Epithelial cell of proximal tubule (primary cell): ENCODE measurements at regions not wholly inside any gene's neighbourhood (a gene's known extent, or its start where the extent isn't known, plus 50 kb on each side); places are given as distances from the start of the nearest gene placed in this dataset.
"Not testable (repeated sequence)": the region's sequence is repeated elsewhere in the genome, so short reads cannot be mapped to it uniquely, and the experiment has no call there.

ENCODE experiments used
- DNase-seq: peaks from one replicate; pipeline ENCODE4 v3.0.0-alpha.2; 2011; ENCODE audit warnings: low read depth
- H3K4me3 ChIP-seq: 2 replicates; pipeline ENCODE4 v1.5.1; 2011; ENCODE audit warnings: low read depth, mild to moderate bottlenecking, low read length
- TF ChIP-seq, protein P1 (sequence below): conservative IDR thresholded peaks from 2 replicates; pipeline ENCODE4 v1.5.1; 2012; ENCODE audit warnings: low read depth, mild to moderate bottlenecking, low read length

DNA sequence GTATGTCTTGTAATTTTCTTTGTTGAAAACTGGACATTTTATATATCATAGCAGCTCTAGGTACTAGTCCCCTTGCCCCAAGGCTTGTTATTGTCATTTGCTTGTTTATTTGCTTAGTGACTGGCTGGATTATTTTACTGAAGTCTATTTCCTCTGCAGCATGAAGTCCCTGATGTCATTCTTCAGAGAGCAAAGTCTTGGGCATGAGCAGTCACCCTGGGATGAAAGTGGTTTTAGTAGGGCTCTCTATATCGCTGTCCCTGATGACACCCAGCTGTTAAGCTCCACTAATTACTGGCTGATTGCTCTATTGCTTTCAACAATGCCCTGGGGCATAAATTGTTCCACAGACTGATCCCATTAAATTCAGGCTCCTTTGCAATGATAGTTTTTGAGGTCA is 113.5 kb upstream of the USP9X start:
- H3K4me3 ChIP-seq, result no peak overlapping the region
- TF ChIP-seq, protein P1, sequence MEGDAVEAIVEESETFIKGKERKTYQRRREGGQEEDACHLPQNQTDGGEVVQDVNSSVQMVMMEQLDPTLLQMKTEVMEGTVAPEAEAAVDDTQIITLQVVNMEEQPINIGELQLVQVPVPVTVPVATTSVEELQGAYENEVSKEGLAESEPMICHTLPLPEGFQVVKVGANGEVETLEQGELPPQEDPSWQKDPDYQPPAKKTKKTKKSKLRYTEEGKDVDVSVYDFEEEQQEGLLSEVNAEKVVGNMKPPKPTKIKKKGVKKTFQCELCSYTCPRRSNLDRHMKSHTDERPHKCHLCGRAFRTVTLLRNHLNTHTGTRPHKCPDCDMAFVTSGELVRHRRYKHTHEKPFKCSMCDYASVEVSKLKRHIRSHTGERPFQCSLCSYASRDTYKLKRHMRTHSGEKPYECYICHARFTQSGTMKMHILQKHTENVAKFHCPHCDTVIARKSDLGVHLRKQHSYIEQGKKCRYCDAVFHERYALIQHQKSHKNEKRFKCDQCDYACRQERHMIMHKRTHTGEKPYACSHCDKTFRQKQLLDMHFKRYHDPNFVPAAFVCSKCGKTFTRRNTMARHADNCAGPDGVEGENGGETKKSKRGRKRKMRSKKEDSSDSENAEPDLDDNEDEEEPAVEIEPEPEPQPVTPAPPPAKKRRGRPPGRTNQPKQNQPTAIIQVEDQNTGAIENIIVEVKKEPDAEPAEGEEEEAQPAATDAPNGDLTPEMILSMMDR, result no peak
- DNase-seq, result no peak

DNA sequence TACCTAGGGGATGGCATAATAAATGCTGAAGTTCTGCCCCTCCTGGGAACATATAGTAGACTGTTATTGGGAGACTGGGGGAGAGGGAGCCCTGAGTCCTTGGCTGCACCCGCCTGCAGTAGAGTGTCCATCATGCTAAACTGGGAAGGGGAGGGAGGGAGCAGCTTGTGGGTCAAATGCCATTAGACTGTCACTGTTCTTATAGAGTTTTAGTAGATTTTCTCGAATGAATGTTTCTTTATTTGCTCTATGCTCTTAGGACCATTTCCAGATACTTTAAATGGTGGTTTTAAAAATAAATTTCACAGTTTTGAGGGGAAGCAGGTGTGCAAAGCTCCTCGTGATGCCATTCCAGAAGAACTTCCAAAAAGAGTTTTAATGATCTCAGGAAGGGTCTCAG is 111.6 kb upstream of the USP9X start:
- H3K4me3 ChIP-seq, result no peak overlapping the region
- TF ChIP-seq, protein P1, result no peak
- DNase-seq, result no peak

DNA sequence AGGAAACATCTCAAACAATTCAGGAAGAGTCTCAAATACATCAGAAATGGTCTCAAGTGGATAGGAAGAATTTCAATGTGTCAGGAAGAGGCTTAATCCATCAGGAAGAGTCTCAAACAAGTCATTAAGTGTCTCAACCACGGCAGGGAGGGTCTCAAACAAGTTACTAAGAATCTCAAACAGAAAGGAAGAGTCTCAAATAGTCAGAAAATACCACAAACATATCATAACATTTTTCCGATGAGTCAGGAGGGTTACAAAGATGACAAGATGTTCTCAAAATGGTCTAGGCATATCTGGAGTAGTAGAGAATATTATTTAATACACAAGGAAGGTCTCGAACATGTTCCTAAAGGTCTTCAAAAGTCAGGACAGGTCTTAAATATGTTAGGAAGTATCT is 109.3 kb upstream of the USP9X start:
- TF ChIP-seq, protein P1, result no peak
- no peak overlapping the region for H3K4me3 ChIP-seq
- DNase-seq, result no peak

DNA sequence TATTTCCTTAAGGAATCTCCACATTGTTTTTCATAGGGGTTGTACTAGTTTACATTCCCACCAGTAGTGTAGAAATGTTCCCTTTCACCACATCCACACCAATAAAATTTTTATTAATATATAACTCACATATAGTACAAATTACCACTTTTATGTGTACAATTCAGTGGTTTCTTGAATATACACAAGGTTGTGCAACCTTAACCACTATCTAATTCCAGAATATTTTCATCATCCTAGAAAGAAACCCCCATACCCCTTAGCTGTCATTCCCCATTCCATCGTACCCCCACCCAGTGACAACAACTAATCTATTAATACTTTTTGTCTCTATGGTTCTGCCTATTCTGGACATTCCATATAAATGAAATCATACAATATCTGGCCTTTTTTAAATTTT is 108.3 kb upstream of the USP9X start:
- TF ChIP-seq, protein P1, result no peak
- H3K4me3 ChIP-seq, result no peak overlapping the region
- no peak for DNase-seq

DNA sequence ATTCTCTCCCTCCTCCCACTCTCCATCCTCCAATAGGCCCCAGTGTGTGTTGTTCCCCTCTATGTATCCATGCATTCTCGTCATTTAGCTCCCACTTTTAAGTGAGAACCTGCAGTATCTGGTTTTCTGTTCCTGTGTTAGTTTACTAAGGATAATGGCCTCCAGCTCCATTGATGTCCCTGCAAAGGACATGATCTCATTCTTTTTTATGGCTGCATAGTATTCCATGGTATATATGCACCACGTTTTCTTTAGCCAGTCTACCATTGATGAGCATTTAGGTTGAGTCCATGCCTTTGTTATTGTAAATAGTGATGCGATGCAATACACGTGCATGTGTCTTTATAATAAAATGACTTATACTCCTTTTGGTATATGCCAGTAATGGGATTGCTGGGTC is 100.3 kb upstream of the USP9X start:
- TF ChIP-seq, protein P1, result no peak
- H3K4me3 ChIP-seq, result no peak overlapping the region
- DNase-seq, result no peak

DNA sequence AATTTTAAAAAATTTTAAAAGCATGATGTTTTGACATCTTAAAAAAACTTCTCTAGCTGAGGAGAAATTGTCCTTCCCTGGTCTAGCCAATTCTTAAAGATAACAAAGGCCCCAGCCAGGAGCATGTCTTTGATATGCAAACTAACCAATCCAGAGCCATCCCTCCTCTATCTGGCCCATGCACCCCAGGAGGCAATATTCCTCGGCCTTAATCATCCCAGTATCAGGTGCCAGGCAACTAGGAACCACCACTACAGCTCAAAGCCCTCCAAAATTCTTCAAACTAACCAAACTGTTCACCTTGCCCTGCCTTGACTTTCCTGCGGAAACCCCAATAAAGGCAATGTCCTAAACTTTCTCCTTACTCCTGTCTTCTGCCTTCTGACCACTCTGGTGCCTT is 97.8 kb upstream of the USP9X start:
- DNase-seq, result no peak
- H3K4me3 ChIP-seq, result no peak overlapping the region
- TF ChIP-seq, protein P1, result no peak

DNA sequence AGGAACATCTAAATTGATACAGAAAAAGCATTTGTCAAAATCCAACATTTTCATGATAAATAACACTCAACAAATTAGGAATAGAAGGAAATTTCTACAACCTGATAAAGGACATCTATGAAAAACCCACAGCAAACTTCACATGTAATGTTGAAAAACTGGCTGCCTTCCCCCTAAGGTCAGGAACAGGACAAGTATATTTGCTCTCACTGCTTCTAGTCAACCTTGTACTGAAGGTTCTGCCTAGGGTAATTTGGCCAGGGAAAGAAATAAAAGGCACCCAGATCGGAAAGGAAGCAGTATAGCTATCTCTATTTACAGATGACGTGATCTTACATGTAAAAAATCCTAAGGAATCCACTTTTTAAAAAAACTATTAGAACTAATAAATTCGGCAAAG is 97.1 kb upstream of the USP9X start:
- no peak for DNase-seq
- TF ChIP-seq, protein P1, result no peak
- H3K4me3 ChIP-seq, result no peak overlapping the region

DNA sequence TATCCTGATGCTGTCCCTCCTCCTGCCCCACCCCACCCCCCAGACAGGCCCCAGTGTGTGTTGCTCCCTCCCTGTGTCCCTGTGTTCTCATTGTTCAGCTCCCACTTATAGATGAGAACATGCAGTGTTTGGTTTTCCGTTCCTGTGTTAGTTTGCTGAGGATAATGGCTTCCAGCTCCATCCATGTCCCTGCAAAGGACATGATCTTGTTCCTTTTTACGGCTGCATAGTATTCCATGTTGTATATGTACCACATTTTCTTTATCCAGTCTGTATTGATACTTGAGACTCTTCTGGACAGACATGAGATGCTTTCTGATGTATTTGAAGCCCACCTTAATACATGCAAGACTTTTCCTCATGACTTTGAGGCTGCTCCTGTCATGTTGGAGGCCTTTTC is 91.8 kb upstream of the USP9X start:
- H3K4me3 ChIP-seq, DNase-seq: not testable (repeated sequence)
